B cell (primary cell): ENCODE measurements at regions not wholly inside any gene's neighbourhood (a gene's known extent, or its start where the extent isn't known, plus 50 kb on each side); places are given as distances from the start of the nearest gene placed in this dataset.
"Not testable (repeated sequence)": the region's sequence is repeated elsewhere in the genome, so short reads cannot be mapped to it uniquely, and the experiment has no call there.

Experiments
- ATAC-seq: fragments of 200-7000 bp; cut with Tn5 transposase; one replicate; pipeline ENCODE4 v1.10.0; 2021; ENCODE audit warnings: low read depth, mild to moderate bottlenecking, moderate number of reproducible peaks, moderate library complexity
- CTCF ChIA-PET: fragments of 350-600 bp; sonication (Branson Sonifier 250); formaldehyde crosslinking; loops from one replicate; lab custom pipeline; 2021; ENCODE audit warnings: antibody characterized with exemption, inconsistent platforms; lab: Charles Lee
- POLR2A ChIA-PET: fragments of 350-600 bp; sonication (Branson Sonifier 250); formaldehyde crosslinking; loops from one replicate; lab custom pipeline; 2021; ENCODE audit warnings: antibody characterized with exemption; lab: Charles Lee
- DNase-seq: peaks from one replicate; pipeline ENCODE4 v3.0.0; 2013
- H2AFZ ChIP-seq: 2 replicates; pipeline ENCODE4 v1.6.1; 2012; ENCODE audit warnings: mild to moderate bottlenecking, low read depth, low read length; ENCODE audit not compliant: insufficient read depth, poor library complexity, severe bottlenecking
- H3K27ac ChIP-seq, 2 donors: 1 replicate in 1 of 2; 2 replicates in 1 of 2; pipeline ENCODE4 v1.5.1; 2012 to 2013; ENCODE audit warnings: low read length in 2 of 2, mild to moderate bottlenecking in 2 of 2, moderate library complexity in 1 of 2
- H3K27me3 ChIP-seq, 4 experiments: fragments of 200-600 bp in 1 of 4; sonication (generic) in 1 of 4; replicated peaks in 1 of 4; 1 replicate in 2 of 4; 2 replicates in 2 of 4; pipeline versions ENCODE4 v1.6.1 to v1.7.0; 2013 to 2016; ENCODE audit warnings: low read length in 3 of 4, mild to moderate bottlenecking in 2 of 4, mixed read lengths in 1 of 4, moderate library complexity in 1 of 4; ENCODE audit not compliant: insufficient read depth in 4 of 4, control insufficient read depth in 3 of 4; ENCODE audit errors: control extremely low read depth in 1 of 4
- H3K36me3 ChIP-seq, 2 experiments: replicated peaks in 1 of 2; 1 replicate in 1 of 2; 2 replicates in 1 of 2; pipeline versions ENCODE4 v1.6.1 to v1.7.1; 2013; ENCODE audit warnings: low read length in 1 of 2; ENCODE audit not compliant: insufficient read depth in 2 of 2, control insufficient read depth in 1 of 2; ENCODE audit errors: control extremely low read depth in 1 of 2, extremely low read depth in 1 of 2
- H3K4me1 ChIP-seq, 2 donors: fragments of 200-600 bp in 1 of 2; sonication (generic) in 1 of 2; 1 replicate in 1 of 2; 2 replicates in 1 of 2; pipeline versions ENCODE4 v1.5.1 to v1.6.1; 2013 to 2017; ENCODE audit warnings: low read length in 2 of 2; ENCODE audit not compliant: control insufficient read depth in 2 of 2, insufficient read depth in 2 of 2
- H3K4me2 ChIP-seq: replicated peaks from 2 replicates; pipeline ENCODE3; 2012; ENCODE audit warnings: mild to moderate bottlenecking, low read depth, low read length; ENCODE audit not compliant: poor library complexity, severe bottlenecking
- H3K4me3 ChIP-seq, 5 experiments: fragments of 200-600 bp in 1 of 5; sonication (generic) in 1 of 5; 1 replicate in 3 of 5; 2 replicates in 2 of 5; pipeline versions ENCODE4 v1.5.1 to v1.7.0; 2011 to 2016; ENCODE audit warnings: low read length in 4 of 5, mild to moderate bottlenecking in 4 of 5, low read depth in 2 of 5, control low read depth in 1 of 5, moderate library complexity in 1 of 5; ENCODE audit not compliant: insufficient read depth in 1 of 5; ENCODE audit errors: control extremely low read depth in 1 of 5, extremely low read depth in 1 of 5
- H3K79me2 ChIP-seq: fragments of 200-600 bp; sonication (generic); one replicate; pipeline ENCODE4 v1.6.0; 2016; ENCODE audit warnings: low read length; ENCODE audit not compliant: control insufficient read depth, insufficient read depth
- H3K9ac ChIP-seq: fragments of 200-600 bp; sonication (generic); 2 replicates; pipeline ENCODE4 v1.6.1; 2017; ENCODE audit warnings: mild to moderate bottlenecking, low read length, moderate library complexity
- H3K9me3 ChIP-seq, 3 donors: one replicate each; pipeline versions ENCODE4 v1.6.1 to v1.7.1; 2013; ENCODE audit warnings: low read length in 2 of 3; ENCODE audit not compliant: control insufficient read depth in 2 of 3, insufficient read depth in 1 of 3; ENCODE audit errors: control extremely low read depth in 1 of 3
- H4K20me1 ChIP-seq: 2 replicates; pipeline ENCODE4 v1.6.0; 2012; ENCODE audit warnings: mild to moderate bottlenecking, low read length; ENCODE audit not compliant: insufficient read depth, control insufficient read depth, poor library complexity, severe bottlenecking
- H3K27ac Mint-ChIP-seq: one replicate; pipeline ENCODE4 v1.8.0; 2021; ENCODE audit warnings: mixed read lengths
- H3K27me3 Mint-ChIP-seq: one replicate; pipeline ENCODE4 v1.8.0; 2021; ENCODE audit warnings: mixed read lengths
- H3K4me1 Mint-ChIP-seq: one replicate; pipeline ENCODE4 v1.8.0; 2021; ENCODE audit warnings: mixed read lengths
- H3K4me3 Mint-ChIP-seq: one replicate; pipeline ENCODE4 v1.8.0; 2021; ENCODE audit warnings: mixed read lengths
- H3K9me3 Mint-ChIP-seq: one replicate; pipeline ENCODE4 v1.8.0; 2022; ENCODE audit warnings: mixed read lengths; ENCODE audit not compliant: insufficient read depth
- CTCF ChIP-seq: fragments of 200-600 bp; IDR thresholded peaks from one replicate; pipeline ENCODE4 v1.8.0; 2022; ENCODE audit warnings: antibody characterized with exemption, mild to moderate bottlenecking
- EZH2 ChIP-seq: IDR thresholded peaks from 2 replicates; pipeline ENCODE4 v1.6.1; 2012; ENCODE audit warnings: borderline replicate concordance, low read depth, mild to moderate bottlenecking, moderate library complexity, low read length; ENCODE audit not compliant: insufficient read depth, poor library complexity, severe bottlenecking
- WGBS: methylation state at CpG from one replicate; pipeline ENCODE4 v1.1.5; 2013; ENCODE audit warnings: missing lambda C conversion rate; ENCODE audit not compliant: insufficient coverage; 5-methylcytosine and 5-hydroxymethylcytosine counted together
- intact Hi-C: fragments of 100-400 bp; cut with micrococcal nuclease; formaldehyde crosslinking; loops from one replicate; pipeline ENCODE4 v1.10.0; 2022

GRCh38 chr12:78279567-78279966 lies 448.9 kb downstream of the NAV3 start:
- WGBS = 87% methylated on average over 5 of the region's 5 CpGs
- no peak overlapping the region for H3K27ac Mint-ChIP-seq
- POLR2A ChIA-PET = no interaction called here

GRCh38 chr12:78281102-78281501 lies 450.4 kb downstream of the NAV3 start:
- intact Hi-C loops, H2AFZ ChIP-seq, H3K36me3 ChIP-seq, H3K27ac Mint-ChIP-seq, ATAC-seq, H3K27me3 ChIP-seq, H3K4me2 ChIP-seq, H3K4me3 Mint-ChIP-seq, H3K27me3 Mint-ChIP-seq, H3K4me3 ChIP-seq, H3K4me1 Mint-ChIP-seq, H3K27ac ChIP-seq, H3K9ac ChIP-seq, H3K79me2 ChIP-seq, H3K4me1 ChIP-seq, H4K20me1 ChIP-seq, DNase-seq, H3K9me3 Mint-ChIP-seq, POLR2A ChIA-PET: not testable (repeated sequence)
- CTCF ChIA-PET = interaction anchor here (0.6 kb wide), 1 partner anchor 9 kb away, joined by 3 read pairs; no protein-coding TSS in a partner anchor
- H3K9me3 ChIP-seq = peaks cover 0 to 12% (median 0%) of the 10 kb centered on the region in 3 donors
- WGBS = 67% methylated on average over 1 of the region's 2 CpGs

More at GRCh38 chr12:78279567-78279966, 448.9 kb downstream of the NAV3 start:
- Histone ChIP-seq H3K79me2 (no peaks in the 10 kb centered on the region), H3K36me3 (no peaks in the 10 kb centered on the region), H3K9ac (no peak overlapping the region), H3K4me2 (no peak overlapping the region), H3K4me3 (no peak overlapping the region), H4K20me1 (no peaks in the 10 kb centered on the region), H2AFZ (no peak overlapping the region), H3K4me1 (no peaks in the 10 kb centered on the region), H3K9me3 (peaks cover 0 to 12% (median 0%) of the 10 kb centered on the region in 3 donors), H3K27me3 (peaks cover 0 to 4% (median 0%) of the 10 kb centered on the region in 4 experiments), H3K27ac (no peak overlapping the region)
- intact Hi-C loops = no loop called here
- no peak for DNase-seq
- peaks cover 2% of the 10 kb centered on the region for H3K9me3 Mint-ChIP-seq
- no peak for ATAC-seq
- no peak overlapping the region for H3K4me3 Mint-ChIP-seq
- no peaks in the 10 kb centered on the region for H3K4me1 Mint-ChIP-seq
- no peaks in the 10 kb centered on the region for H3K27me3 Mint-ChIP-seq
- CTCF ChIA-PET = no interaction called here
- no peak for TF ChIP-seq EZH2
- TF ChIP-seq CTCF = no peak
